ENCODE measurements at regions not wholly inside any gene's neighbourhood (a gene's known extent, or its start where the extent isn't known, plus 50 kb on each side); places are given as distances from the start of the nearest gene placed in this dataset.
"Not testable (repeated sequence)": the region's sequence is repeated elsewhere in the genome, so short reads cannot be mapped to it uniquely, and the experiment has no call there.

GRCh38 chr13:33676045-33676989 lies 141.6 kb upstream of the RFC3 start:
- DNase-seq, result peak; percentile 35

- DNase-seq, result no peak
These were observed 140.7 kb upstream of the RFC3 start for GRCh38 chr13:33677215-33677614.

GRCh38 chr13:33678084-33678483 lies 139.9 kb upstream of the RFC3 start:
- DNase-seq, result no peak

GRCh38 chr13:33678906-33679657 lies 138.9 kb upstream of the RFC3 start:
- peak; percentile 20 for DNase-seq

- no peak for DNase-seq
These were observed 138.3 kb upstream of the RFC3 start for GRCh38 chr13:33679658-33680012.

GRCh38 chr13:33682020-33682564 lies 135.9 kb upstream of the RFC3 start:
- no peak for DNase-seq

- not testable (repeated sequence) for DNase-seq
These were observed 135.3 kb upstream of the RFC3 start for GRCh38 chr13:33682646-33683045.

GRCh38 chr13:33683376-33683775 lies 134.6 kb upstream of the RFC3 start:
- no peak for DNase-seq

- DNase-seq, result no peak
These were observed 133.1 kb upstream of the RFC3 start for GRCh38 chr13:33684874-33685273.

GRCh38 chr13:33686772-33687480 lies 131.0 kb upstream of the RFC3 start:
- no peak for DNase-seq

GRCh38 chr13:33690354-33690753 lies 127.6 kb upstream of the RFC3 start:
- DNase-seq, result no peak

- DNase-seq, result no peak
These were observed 126.0 kb upstream of the RFC3 start for GRCh38 chr13:33691980-33692379.

GRCh38 chr13:33692531-33692930 lies 125.4 kb upstream of the RFC3 start:
- no peak for DNase-seq

GRCh38 chr13:33694546-33694945 lies 123.4 kb upstream of the RFC3 start:
- DNase-seq, result no peak

- DNase-seq, result no peak
These were observed 121.4 kb upstream of the RFC3 start for GRCh38 chr13:33696530-33696929.

- no peak for DNase-seq
These were observed 120.0 kb upstream of the RFC3 start for GRCh38 chr13:33697926-33698325.

GRCh38 chr13:33707449-33707848 lies 110.5 kb upstream of the RFC3 start:
- no peak for DNase-seq

GRCh38 chr13:33710924-33711323 lies 107.0 kb upstream of the RFC3 start:
- DNase-seq, result no peak

GRCh38 chr13:33711436-33711835 lies 106.5 kb upstream of the RFC3 start:
- DNase-seq, result no peak

GRCh38 chr13:33717775-33718174 lies 100.2 kb upstream of the RFC3 start:
- no peak for DNase-seq

- peak; percentile 57 for DNase-seq
These were observed 96.2 kb upstream of the RFC3 start for GRCh38 chr13:33721724-33722123.

- DNase-seq, result no peak
These were observed 95.6 kb upstream of the RFC3 start for GRCh38 chr13:33722216-33722915.

All from fibroblast of skin of abdomen (primary cell).